GM12875 (cell line): ENCODE measurements at regions not wholly inside any gene's neighbourhood (a gene's known extent, or its start where the extent isn't known, plus 50 kb on each side); places are given as distances from the start of the nearest gene placed in this dataset.
"Not testable (repeated sequence)": the region's sequence is repeated elsewhere in the genome, so short reads cannot be mapped to it uniquely, and the experiment has no call there.

Experiments used
- H3K4me3 ChIP-seq: one replicate; pipeline ENCODE4 v1.5.1; 2011; ENCODE audit warnings: low read depth, low read length, control low read depth
- TF ChIP-seq, protein P1 (sequence below): IDR thresholded peaks from 2 replicates; pipeline ENCODE4 v1.5.1; 2011; ENCODE audit warnings: low read depth, mild to moderate bottlenecking, control low read depth, inconsistent platforms, low read length, moderate library complexity, borderline replicate concordance; ENCODE audit not compliant: insufficient read depth

DNA sequence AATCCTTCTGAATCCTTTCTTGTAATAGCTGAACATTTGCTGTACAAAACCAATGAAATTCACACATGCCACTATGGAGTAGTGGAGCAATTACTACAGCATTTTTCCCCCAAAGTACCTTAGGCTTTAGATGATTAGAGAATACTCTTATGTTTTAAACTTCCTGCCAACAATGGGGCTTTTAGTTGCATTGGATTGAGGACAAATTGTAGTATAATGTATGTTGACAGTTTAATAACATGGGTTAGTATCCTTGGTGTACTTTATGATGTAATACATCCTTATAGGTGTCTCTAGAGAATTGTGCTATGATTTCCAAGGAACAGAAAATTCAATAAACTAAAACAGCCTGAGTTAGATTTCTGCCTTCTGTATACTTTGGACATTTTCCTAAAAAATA is 422.7 kb upstream of the GRAMD2B start:
- TF ChIP-seq, protein P1, sequence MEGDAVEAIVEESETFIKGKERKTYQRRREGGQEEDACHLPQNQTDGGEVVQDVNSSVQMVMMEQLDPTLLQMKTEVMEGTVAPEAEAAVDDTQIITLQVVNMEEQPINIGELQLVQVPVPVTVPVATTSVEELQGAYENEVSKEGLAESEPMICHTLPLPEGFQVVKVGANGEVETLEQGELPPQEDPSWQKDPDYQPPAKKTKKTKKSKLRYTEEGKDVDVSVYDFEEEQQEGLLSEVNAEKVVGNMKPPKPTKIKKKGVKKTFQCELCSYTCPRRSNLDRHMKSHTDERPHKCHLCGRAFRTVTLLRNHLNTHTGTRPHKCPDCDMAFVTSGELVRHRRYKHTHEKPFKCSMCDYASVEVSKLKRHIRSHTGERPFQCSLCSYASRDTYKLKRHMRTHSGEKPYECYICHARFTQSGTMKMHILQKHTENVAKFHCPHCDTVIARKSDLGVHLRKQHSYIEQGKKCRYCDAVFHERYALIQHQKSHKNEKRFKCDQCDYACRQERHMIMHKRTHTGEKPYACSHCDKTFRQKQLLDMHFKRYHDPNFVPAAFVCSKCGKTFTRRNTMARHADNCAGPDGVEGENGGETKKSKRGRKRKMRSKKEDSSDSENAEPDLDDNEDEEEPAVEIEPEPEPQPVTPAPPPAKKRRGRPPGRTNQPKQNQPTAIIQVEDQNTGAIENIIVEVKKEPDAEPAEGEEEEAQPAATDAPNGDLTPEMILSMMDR = no peak
- no peak overlapping the region for H3K4me3 ChIP-seq

DNA sequence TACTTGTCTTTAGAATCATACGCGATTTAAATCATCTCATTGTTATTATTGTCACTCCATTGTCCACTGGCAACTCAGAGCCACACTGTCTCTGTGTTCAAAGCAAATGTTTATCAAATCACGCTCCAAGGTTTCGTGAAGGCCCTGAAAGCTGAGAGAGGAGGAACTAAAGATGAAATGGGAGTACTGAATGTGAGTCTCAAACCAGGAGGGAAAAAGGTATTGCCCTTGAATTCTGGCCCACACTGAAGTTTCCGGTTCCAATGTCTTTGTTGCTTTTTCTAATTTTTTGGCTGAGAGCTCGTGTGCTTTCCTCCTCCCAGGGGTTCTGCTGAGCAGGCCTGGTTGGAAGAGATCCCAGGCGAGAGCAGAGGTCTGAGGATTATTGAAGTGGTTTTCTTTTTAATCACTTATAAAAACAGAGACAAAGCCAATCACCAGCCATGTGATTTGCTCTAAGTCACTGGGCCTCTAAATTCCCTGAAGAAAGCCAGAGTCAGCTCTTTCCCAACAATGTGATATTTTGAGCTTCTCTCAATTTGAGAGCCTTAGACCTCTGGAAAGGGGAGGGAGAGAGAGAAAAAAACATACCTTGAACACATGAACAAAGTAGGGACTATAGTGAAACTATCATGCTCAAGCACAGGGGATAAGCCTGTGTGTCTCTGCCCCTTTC is 420.8 kb upstream of the GRAMD2B start:
- H3K4me3 ChIP-seq = no peak overlapping the region
- TF ChIP-seq, protein P1 = no peak

DNA sequence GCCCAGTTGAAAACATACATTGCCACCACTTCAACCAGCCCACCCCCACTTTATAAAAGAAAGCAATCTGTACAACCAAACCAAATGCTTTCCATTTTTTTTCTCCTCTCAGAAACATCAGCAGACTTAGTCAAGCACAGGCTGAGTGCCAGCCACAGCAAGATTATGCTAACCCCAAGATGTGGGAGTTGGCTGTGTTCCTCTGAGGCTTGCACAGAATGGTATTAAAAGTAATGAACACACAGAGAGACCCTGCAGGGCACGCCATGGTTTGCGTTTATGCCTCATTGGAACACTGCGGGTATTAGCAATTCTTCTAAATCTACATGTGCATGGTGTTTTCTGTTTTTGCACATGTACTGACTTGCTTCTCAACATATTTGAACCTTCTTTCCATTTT is 419.9 kb upstream of the GRAMD2B start:
- H3K4me3 ChIP-seq = no peak overlapping the region
- TF ChIP-seq, protein P1 = no peak

DNA sequence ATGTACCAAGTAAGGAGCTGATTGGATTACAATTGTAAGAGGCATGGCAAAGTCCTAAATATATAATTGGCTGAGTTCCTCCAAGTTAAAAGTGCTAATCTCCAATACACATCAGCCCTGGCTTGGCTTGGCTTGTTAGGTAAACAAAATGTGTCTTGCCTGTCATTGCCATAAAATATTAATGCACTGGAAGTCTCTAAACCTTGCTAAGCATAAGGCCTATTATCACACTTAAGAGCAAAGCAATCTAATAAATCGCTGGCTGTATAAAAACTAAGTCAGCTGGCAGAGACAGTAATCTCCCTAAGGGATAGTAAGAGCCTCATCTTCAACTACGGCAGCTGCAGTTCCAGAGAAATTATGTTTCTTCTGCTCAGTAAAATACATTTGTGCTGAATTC is 418.6 kb upstream of the GRAMD2B start:
- H3K4me3 ChIP-seq = no peak overlapping the region
- TF ChIP-seq, protein P1 = no peak

DNA sequence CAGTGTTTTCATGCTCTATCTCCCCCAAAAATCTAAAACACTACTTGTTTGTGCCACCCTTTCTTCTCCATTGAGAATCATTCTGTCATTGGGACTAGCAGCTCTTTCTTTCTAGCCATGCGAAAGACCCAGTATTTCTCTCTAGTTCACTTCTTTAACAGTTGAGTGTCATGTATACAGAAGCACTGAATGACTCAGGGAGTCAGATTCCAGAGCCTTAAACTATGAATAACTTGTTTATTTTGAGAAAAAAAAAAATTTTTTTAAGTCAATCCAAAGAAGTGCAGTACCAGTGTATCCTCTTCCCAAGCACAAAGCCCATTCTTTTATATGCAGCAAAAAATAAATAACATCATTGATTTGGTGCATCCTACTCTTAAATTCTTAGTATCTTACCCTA is 415.4 kb upstream of the GRAMD2B start:
- no peak overlapping the region for H3K4me3 ChIP-seq
- TF ChIP-seq, protein P1 = no peak

DNA sequence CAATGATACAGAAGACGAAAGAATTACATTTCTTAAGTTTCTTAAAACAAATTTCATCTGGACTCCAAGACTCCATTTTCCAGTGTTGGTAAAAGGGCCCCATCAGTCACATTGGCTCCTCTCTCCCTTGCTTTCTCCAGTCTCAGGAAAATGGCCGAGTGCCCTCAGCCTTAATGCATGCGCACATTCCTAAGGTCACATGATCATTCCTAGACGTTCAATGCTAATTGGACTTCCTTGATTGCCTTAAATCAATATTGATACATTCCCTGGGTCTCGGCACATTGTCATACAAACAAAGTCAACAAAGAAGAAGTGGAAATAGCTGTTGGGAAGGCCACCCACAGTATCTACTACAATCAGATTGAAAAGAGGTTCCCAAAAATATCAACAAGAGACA is 413.6 kb upstream of the GRAMD2B start:
- TF ChIP-seq, protein P1 = no peak
- H3K4me3 ChIP-seq = no peak overlapping the region

DNA sequence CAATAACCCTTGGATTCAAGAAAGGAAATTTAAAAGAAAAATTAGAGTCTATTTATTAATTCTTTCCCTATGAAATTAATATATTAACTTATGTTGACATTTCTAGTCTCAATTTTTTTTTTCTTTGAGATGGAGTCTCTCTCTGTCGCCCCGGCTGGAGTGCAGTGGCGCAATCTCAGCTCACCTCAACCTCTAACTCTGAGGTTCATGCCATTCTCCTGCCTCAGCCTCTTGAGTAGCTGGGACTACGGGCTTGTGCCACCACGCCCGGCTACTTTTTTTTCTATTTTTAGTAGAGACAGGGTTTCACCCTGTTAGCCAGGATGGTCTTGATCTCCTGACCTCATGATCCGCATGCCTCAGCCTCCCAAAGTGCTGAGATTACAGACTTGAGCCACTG is 411.7 kb upstream of the GRAMD2B start:
- H3K4me3 ChIP-seq = not testable (repeated sequence)
